ENCODE measurements at regions not wholly inside any gene's neighbourhood (a gene's known extent, or its start where the extent isn't known, plus 50 kb on each side); places are given as distances from the start of the nearest gene placed in this dataset.
"Not testable (repeated sequence)": the region's sequence is repeated elsewhere in the genome, so short reads cannot be mapped to it uniquely, and the experiment has no call there.

GRCh38 chr6:144365271-144365670, 80.1 kb downstream of the UTRN start:
- peaks cover 96% of the 10 kb centered on the region for H4K20me1 ChIP-seq (ENCODE audit: control insufficient read depth, insufficient read depth, low read length, poor library complexity, severe bottlenecking)
- DNase-seq (no peak), ATAC-seq (ENCODE audit: low read depth) (no peak)
- H3K36me3 ChIP-seq (replicated peaks in 1 of 2; ENCODE audit: control extremely low read depth in 1 of 2, control insufficient read depth in 1 of 2, extremely low read depth in 1 of 2, insufficient read depth in 2 of 2, low read length in 1 of 2), result peaks cover 5 to 18% of the 10 kb centered on the region in 2 experiments
- WGBS (ENCODE audit: insufficient coverage), result 100% methylated on average over 1 of the region's 1 CpG
- H3K9me3 ChIP-seq (ENCODE audit: control extremely low read depth in 1 of 3, control insufficient read depth in 2 of 3, insufficient read depth in 1 of 3, low read length in 2 of 3), result peaks cover 0 to 9% (median 0%) of the 10 kb centered on the region in 3 donors
- no peak for TF ChIP-seq CTCF (IDR thresholded peaks at IDR 0.05)
- no peak for TF ChIP-seq EZH2 (IDR thresholded peaks at IDR 0.05; ENCODE audit: borderline replicate concordance, insufficient read depth, low read depth, low read length, poor library complexity, severe bottlenecking)
- H3K4me2 ChIP-seq (replicated peaks; ENCODE audit: low read depth, low read length, poor library complexity, severe bottlenecking), result peak overlapping the region; percentile 51
- H3K9ac ChIP-seq (ENCODE audit: low read length), result no peak overlapping the region
- no peak overlapping the region for H3K4me3 Mint-ChIP-seq
- no peaks in the 10 kb centered on the region for H3K27me3 Mint-ChIP-seq
- H3K27me3 ChIP-seq (replicated peaks in 1 of 4; ENCODE audit: control extremely low read depth in 1 of 4, control insufficient read depth in 3 of 4, insufficient read depth in 4 of 4, low read length in 3 of 4), result no peaks in the 10 kb centered on the region
- peaks cover 98% of the 10 kb centered on the region for H3K79me2 ChIP-seq (ENCODE audit: control insufficient read depth, insufficient read depth, low read length)
- peaks cover 62% of the 10 kb centered on the region for H3K4me1 Mint-ChIP-seq
- ChIA-PET POLR2A (no interaction called here), CTCF (no interaction called here)
- no peak overlapping the region for H3K27ac ChIP-seq (ENCODE audit: low read length in 2 of 2)
- no peaks in the 10 kb centered on the region for H3K9me3 Mint-ChIP-seq (ENCODE audit: insufficient read depth)
- peaks cover 19 to 25% of the 10 kb centered on the region in 2 donors for H3K4me1 ChIP-seq (ENCODE audit: control insufficient read depth in 2 of 2, insufficient read depth in 2 of 2, low read length in 2 of 2)
- intact Hi-C loops (cut with micrococcal nuclease), result no loop called here
- no peak overlapping the region for H2AFZ ChIP-seq (ENCODE audit: insufficient read depth, low read depth, low read length, poor library complexity, severe bottlenecking)
- H3K4me3 ChIP-seq (ENCODE audit: control extremely low read depth in 1 of 5, extremely low read depth in 1 of 5, insufficient read depth in 1 of 5, low read depth in 2 of 5, low read length in 4 of 5), result no peak overlapping the region
- peak overlapping the region; percentile 5 for H3K27ac Mint-ChIP-seq

GRCh38 chr6:144369696-144370095, 84.6 kb downstream of the UTRN start:
- H3K4me1 Mint-ChIP-seq, result peaks cover 43% of the 10 kb centered on the region
- H3K27ac ChIP-seq (ENCODE audit: low read length in 2 of 2); POLR2A ChIA-PET; H3K9me3 Mint-ChIP-seq (ENCODE audit: insufficient read depth); H3K4me1 ChIP-seq (ENCODE audit: control insufficient read depth in 2 of 2, insufficient read depth in 2 of 2, low read length in 2 of 2); H3K27me3 ChIP-seq (replicated peaks in 1 of 4; ENCODE audit: control extremely low read depth in 1 of 4, control insufficient read depth in 3 of 4, insufficient read depth in 4 of 4, low read length in 3 of 4); ATAC-seq (ENCODE audit: low read depth); H2AFZ ChIP-seq (ENCODE audit: insufficient read depth, low read depth, low read length, poor library complexity, severe bottlenecking); intact Hi-C loops (cut with micrococcal nuclease); H3K27me3 Mint-ChIP-seq; H3K4me3 Mint-ChIP-seq; H3K4me2 ChIP-seq (replicated peaks; ENCODE audit: low read depth, low read length, poor library complexity, severe bottlenecking); H3K27ac Mint-ChIP-seq; H3K4me3 ChIP-seq (ENCODE audit: control extremely low read depth in 1 of 5, extremely low read depth in 1 of 5, insufficient read depth in 1 of 5, low read depth in 2 of 5, low read length in 4 of 5); H3K9ac ChIP-seq (ENCODE audit: low read length); DNase-seq: not testable (repeated sequence)
- CTCF ChIA-PET, result interaction anchor here (0.9 kb wide), 1 partner anchor 23 kb away, joined by 3 read pairs; no protein-coding TSS in a partner anchor
- H4K20me1 ChIP-seq (ENCODE audit: control insufficient read depth, insufficient read depth, low read length, poor library complexity, severe bottlenecking), result peaks cover 90% of the 10 kb centered on the region
- peaks cover 7 to 31% of the 10 kb centered on the region in 2 experiments for H3K36me3 ChIP-seq (replicated peaks in 1 of 2; ENCODE audit: control extremely low read depth in 1 of 2, control insufficient read depth in 1 of 2, extremely low read depth in 1 of 2, insufficient read depth in 2 of 2, low read length in 1 of 2)
- no CpG with 5 or more reads among the region's 1 CpG for WGBS (ENCODE audit: insufficient coverage)
- peaks cover 0 to 12% (median 0%) of the 10 kb centered on the region in 3 donors for H3K9me3 ChIP-seq (ENCODE audit: control extremely low read depth in 1 of 3, control insufficient read depth in 2 of 3, insufficient read depth in 1 of 3, low read length in 2 of 3)
- H3K79me2 ChIP-seq (ENCODE audit: control insufficient read depth, insufficient read depth, low read length), result peaks cover 98% of the 10 kb centered on the region
